ENCODE measurements at regions not wholly inside any gene's neighbourhood (a gene's known extent, or its start where the extent isn't known, plus 50 kb on each side); places are given as distances from the start of the nearest gene placed in this dataset.

GRCh38 chr2:65628156-65628555 is 195.8 kb upstream of the SPRED2 start:
- TF ChIP-seq CTCF (IDR thresholded peaks at IDR 0.05; ENCODE audit: insufficient read depth, low read depth, low read length) (no peak), EZH2 (IDR thresholded peaks at IDR 0.05; ENCODE audit: insufficient read depth, low read length) (no peak)
